HUES48 (cell line): ENCODE measurements at regions not wholly inside any gene's neighbourhood (a gene's known extent, or its start where the extent isn't known, plus 50 kb on each side); places are given as distances from the start of the nearest gene placed in this dataset.

Experiments used
- H3K27ac ChIP-seq: one replicate; pipeline ENCODE4 v1.7.0; 2013; ENCODE audit warnings: low read depth, low read length, inconsistent platforms
- H3K27me3 ChIP-seq: 2 replicates; pipeline ENCODE4 v1.6.1; 2013; ENCODE audit warnings: mild to moderate bottlenecking, low read length; ENCODE audit not compliant: control insufficient read depth, insufficient read depth
- H3K36me3 ChIP-seq: 2 replicates; pipeline ENCODE4 v1.6.1; 2013; ENCODE audit warnings: low read length; ENCODE audit not compliant: control insufficient read depth, insufficient read depth
- H3K4me1 ChIP-seq: 2 replicates; pipeline ENCODE4 v1.6.1; 2013; ENCODE audit warnings: mild to moderate bottlenecking, low read length; ENCODE audit not compliant: control insufficient read depth, insufficient read depth
- H3K4me3 ChIP-seq: 2 replicates; pipeline ENCODE4 v1.5.1; 2013; ENCODE audit warnings: mild to moderate bottlenecking, low read depth, low read length
- H3K9ac ChIP-seq: 2 replicates; pipeline ENCODE4 v1.6.1; 2013; ENCODE audit warnings: mild to moderate bottlenecking, low read depth, low read length, moderate library complexity
- H3K9me3 ChIP-seq: 2 replicates; pipeline ENCODE4 v1.6.1; 2013; ENCODE audit warnings: low read length; ENCODE audit not compliant: control insufficient read depth, insufficient read depth

DNA sequence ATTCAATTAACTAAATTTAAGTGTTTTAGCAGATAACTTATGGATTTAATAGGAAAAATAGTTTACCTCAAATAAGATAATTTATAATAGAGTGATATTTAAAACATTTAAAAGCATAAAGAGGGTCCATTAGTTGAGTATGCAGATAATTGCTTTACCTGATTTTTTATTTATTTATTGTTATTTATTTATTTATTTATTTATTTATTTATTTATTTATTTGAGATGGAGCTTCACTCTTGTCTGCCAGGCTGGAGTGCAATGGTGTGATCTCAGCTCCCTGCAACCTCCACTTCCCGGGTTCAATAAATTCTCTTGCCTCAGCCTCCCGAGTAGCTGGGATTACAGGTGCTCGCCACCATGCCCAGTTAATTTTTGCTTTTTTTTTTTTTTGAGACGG is 982.9 kb downstream of the TFAP2A start:
- Histone ChIP-seq H3K9me3 (no peaks in the 10 kb centered on the region), H3K27me3 (no peaks in the 10 kb centered on the region), H3K27ac (no peak overlapping the region), H3K4me1 (no peaks in the 10 kb centered on the region), H3K9ac (no peak overlapping the region), H3K36me3 (no peaks in the 10 kb centered on the region), H3K4me3 (no peak overlapping the region)

DNA sequence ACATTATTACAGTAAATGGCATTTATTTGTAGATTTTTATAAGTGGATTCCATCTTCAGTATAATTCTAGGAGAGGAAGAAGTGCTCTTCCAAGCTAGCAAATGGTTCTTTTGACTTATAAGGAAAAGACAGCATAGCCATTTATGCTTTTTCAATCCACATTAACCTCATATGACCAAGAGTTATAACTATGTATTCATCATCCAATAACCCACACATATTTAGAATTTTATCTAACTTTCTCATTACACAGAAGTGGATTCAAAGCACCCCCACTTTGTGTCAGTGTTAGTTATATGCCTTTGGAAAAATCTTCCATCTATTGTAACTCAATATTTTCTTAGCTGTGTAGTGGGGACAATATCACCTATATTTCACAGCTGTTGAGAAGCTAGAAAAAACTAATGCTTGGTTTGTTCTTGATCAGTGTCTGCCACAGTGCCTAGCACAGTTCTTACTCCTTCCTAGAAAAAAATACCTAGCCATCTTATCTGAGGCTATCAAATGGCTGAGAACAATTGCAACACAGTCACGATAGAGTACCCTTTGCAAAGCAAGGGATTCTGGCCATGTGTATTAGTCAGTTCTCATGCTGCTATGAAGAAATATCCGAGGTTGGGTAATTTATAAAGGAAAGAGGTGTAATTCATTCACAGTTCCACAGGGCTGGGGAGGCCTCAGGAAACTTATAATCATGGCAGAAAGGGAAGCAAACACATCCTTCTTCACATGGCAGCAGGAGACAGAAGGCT is 986.3 kb downstream of the TFAP2A start:
- Histone ChIP-seq H3K4me1 (peaks cover 14% of the 10 kb centered on the region), H3K9ac (no peak overlapping the region), H3K36me3 (no peaks in the 10 kb centered on the region), H3K4me3 (no peak overlapping the region), H3K9me3 (no peaks in the 10 kb centered on the region), H3K27me3 (no peaks in the 10 kb centered on the region), H3K27ac (no peak overlapping the region)

DNA sequence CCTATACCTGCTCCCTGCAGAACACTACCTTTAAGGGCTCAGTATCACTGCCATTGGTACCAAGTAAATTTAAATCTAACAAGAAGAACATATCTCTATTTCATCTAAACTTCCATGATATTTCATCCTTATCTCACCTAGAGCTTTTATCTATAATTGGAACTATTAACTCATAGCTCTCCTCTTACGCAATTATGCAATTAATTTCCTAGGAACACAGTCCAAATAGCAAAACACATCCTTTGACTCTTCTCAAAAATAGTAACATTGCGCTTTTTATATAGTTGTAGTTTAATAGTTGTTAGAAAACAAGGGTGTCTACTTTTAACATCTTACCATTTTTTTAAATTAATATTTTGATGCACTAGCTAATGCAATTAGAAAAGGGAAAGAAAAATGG is 986.8 kb upstream of the SLC35B3 start:
- H3K27me3 ChIP-seq, result no peaks in the 10 kb centered on the region
- H3K9ac ChIP-seq, result no peak overlapping the region
- no peaks in the 10 kb centered on the region for H3K9me3 ChIP-seq
- H3K4me3 ChIP-seq, result no peak overlapping the region
- H3K36me3 ChIP-seq, result no peaks in the 10 kb centered on the region
- peaks cover 25% of the 10 kb centered on the region for H3K4me1 ChIP-seq
- no peak overlapping the region for H3K27ac ChIP-seq

DNA sequence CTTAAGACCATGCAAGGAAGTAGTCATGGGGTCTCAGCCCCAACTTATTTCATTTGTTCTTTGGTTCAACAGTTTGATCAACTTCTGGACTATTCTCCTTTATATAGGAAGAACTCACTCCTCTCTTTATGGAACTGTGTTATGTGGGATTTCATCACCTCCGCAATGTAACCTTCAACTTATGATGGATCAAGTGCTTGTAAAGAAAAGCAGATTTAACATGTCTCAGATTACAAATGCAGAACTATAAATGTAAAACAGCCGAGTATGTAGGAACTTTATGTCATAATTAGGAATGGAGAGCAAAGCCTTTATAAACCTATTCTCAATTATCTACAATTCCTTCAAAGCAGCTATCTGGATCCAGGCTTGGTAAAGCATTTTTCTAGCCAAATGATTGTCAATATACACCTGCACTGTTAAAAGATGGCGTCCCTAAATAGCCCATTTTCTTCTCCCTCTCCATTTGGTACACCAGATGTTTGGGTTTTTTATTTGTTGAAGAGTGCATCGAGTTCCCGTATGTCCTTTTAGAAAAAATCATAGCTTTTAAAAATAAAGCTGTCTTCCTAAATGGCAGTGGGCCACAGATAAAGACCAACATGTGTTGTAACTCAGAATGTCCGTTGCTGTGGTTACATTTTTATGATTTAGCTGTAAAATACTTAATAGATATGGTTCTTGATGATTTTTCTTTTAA is 985.1 kb upstream of the SLC35B3 start:
- H3K36me3 ChIP-seq, result no peaks in the 10 kb centered on the region
- no peak overlapping the region for H3K9ac ChIP-seq
- no peak overlapping the region for H3K27ac ChIP-seq
- no peak overlapping the region for H3K4me3 ChIP-seq
- no peaks in the 10 kb centered on the region for H3K27me3 ChIP-seq
- no peaks in the 10 kb centered on the region for H3K9me3 ChIP-seq
- peaks cover 14% of the 10 kb centered on the region; the same call in 1 of the 2 replicates for H3K4me1 ChIP-seq

DNA sequence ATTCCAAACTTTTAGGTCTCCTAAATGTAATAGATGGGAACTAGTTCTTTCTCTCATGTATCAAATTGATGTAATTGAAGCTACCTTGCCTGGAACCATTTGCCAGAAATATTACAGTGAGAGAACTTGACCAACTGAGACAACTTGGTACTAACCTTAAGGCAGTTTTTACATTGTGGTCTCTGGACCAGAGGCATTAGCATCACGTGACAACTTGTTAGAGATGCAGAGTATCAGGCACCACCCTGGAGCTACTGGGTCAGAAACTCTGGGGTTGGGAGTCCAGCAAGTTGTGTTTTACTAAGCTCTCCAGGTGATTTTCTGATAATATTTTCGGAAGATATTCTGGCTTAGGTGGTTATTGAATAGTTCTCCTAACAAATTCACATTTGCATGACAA is 982.1 kb upstream of the SLC35B3 start:
- no peak overlapping the region for H3K4me3 ChIP-seq

DNA sequence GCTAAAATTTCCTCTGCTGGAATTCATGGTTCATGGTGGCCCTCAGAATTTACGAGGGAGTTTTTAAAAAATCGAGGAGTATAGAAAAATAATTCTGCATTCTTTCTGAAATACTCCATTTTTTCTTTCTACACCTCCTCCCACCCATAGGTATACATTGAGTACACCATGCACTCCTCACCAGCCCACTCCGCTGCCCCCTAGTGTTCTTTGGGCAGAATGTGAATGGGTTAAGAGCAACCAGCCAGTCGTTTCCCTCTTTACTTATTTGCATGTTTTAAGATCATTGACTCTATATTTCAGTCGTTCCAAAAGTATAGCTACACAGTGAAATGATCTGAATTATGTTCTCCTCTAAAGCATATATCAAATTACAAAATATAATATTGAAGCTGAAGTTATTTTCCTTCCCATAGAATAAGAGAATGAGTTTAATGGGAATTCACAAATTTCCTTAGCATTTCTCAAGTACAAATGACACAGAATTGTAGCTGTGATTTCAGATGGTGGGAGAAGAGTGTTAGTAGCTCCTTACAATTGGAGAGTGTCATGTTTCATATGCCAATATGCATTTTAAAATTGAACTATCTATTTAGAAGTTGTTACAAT is 977.7 kb upstream of the SLC35B3 start:
- H3K4me1 ChIP-seq, result peaks cover 3% of the 10 kb centered on the region; the same call in 1 of the 2 replicates
- H3K9me3 ChIP-seq, result no peaks in the 10 kb centered on the region
- no peak overlapping the region for H3K9ac ChIP-seq
- H3K4me3 ChIP-seq, result no peak overlapping the region
- no peaks in the 10 kb centered on the region for H3K27me3 ChIP-seq
- no peaks in the 10 kb centered on the region for H3K36me3 ChIP-seq
- no peak overlapping the region for H3K27ac ChIP-seq

More for the DNA sequence above, 982.1 kb upstream of the SLC35B3 start:
- no peaks in the 10 kb centered on the region for H3K9me3 ChIP-seq
- H3K9ac ChIP-seq, result no peak overlapping the region
- no peaks in the 10 kb centered on the region for H3K36me3 ChIP-seq
- no peak overlapping the region for H3K27ac ChIP-seq
- H3K27me3 ChIP-seq, result no peaks in the 10 kb centered on the region
- peaks cover 7% of the 10 kb centered on the region; the same call in 1 of the 2 replicates for H3K4me1 ChIP-seq

DNA sequence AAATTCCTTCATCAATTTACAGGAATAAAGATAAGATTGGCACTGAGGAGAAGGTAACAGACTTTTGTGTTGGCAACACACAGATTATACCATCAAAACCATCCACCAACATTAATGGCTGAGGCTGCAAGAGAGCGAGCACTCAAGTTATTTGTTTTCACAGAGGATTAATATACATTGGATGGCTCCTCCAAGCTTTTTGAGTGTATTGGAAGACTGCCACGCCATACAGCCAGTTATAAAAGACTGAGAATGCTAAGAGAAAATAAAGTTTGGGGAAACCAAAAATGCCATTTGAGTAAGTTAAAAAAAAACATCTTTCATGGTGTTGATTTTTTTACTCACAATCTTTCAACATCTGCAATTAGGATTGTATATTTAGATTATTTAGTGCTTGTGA is 973.8 kb upstream of the SLC35B3 start:
- Histone ChIP-seq H3K27ac (no peak overlapping the region), H3K4me1 (no peaks in the 10 kb centered on the region; the same call in 1 of the 2 replicates), H3K9ac (no peak overlapping the region)

DNA sequence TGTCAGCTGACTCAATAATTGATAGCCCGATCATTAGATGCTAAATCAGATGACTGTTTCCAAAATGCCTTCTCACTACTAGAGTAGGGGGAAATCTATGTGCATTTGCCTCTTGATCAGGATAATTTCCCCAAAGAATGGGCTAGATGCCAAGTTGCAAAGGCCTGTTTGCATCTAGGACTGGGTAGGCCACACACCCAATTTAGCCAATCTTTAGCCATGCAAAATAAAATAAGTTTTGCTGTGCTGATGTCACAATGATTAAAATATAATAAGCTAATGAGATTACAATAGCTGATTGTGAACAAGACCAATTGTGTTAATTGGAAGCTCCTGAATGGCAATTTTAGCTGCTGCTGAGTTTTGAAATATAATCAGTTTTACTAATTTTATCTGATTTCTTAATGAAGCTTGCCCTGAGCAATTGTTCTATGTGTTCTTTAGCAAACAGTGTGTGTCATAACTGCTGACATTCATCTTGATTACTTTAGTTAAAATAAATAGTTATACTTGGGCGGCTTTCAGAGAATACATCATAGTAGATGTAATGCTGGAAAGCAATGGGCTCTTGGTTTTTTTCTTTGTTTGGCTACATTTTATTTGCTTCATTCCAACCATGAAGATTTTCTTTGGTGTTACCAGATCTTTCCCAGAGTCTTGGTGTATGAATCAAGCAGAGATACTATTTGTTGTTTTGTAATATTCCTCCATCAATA is 973.2 kb upstream of the SLC35B3 start:
- no peaks in the 10 kb centered on the region; the same call in 1 of the 2 replicates for H3K4me1 ChIP-seq
- no peak overlapping the region for H3K4me3 ChIP-seq
- no peaks in the 10 kb centered on the region for H3K9me3 ChIP-seq
- H3K27me3 ChIP-seq, result peaks cover 14% of the 10 kb centered on the region; the same call in 1 of the 2 replicates
- H3K36me3 ChIP-seq, result no peaks in the 10 kb centered on the region
- no peak overlapping the region for H3K9ac ChIP-seq
- H3K27ac ChIP-seq, result no peak overlapping the region

More for the DNA sequence above, 973.8 kb upstream of the SLC35B3 start:
- no peaks in the 10 kb centered on the region for H3K36me3 ChIP-seq
- peaks cover 14% of the 10 kb centered on the region; the same call in 1 of the 2 replicates for H3K27me3 ChIP-seq
- no peak overlapping the region for H3K4me3 ChIP-seq
- H3K9me3 ChIP-seq, result no peaks in the 10 kb centered on the region

DNA sequence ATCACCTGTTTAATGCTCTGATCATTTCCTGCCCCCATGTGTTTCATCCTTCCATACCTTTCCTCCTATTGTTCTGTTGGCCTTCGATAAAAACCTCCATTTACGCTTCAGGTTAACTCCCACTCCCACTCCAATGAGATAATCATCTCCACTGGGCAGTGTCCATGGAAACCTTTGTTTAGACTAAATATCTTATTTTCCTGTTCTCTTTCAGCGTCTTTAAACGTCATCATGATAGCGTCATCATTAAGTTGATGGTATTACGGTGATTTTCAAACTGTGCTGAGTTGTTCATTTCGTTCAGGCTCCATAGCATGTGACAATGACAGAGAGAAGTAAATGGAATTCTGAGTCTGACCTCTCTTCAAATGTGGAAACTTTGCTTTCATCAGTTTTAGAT is 970.5 kb upstream of the SLC35B3 start:
- H3K27me3 ChIP-seq, result peaks cover 14% of the 10 kb centered on the region; the same call in 1 of the 2 replicates
- no peak overlapping the region for H3K27ac ChIP-seq
- H3K36me3 ChIP-seq, result no peaks in the 10 kb centered on the region
- H3K4me3 ChIP-seq, result no peak overlapping the region
- no peak overlapping the region for H3K9ac ChIP-seq
- peaks cover 6% of the 10 kb centered on the region; the same call in 1 of the 2 replicates for H3K4me1 ChIP-seq
- no peaks in the 10 kb centered on the region for H3K9me3 ChIP-seq

DNA sequence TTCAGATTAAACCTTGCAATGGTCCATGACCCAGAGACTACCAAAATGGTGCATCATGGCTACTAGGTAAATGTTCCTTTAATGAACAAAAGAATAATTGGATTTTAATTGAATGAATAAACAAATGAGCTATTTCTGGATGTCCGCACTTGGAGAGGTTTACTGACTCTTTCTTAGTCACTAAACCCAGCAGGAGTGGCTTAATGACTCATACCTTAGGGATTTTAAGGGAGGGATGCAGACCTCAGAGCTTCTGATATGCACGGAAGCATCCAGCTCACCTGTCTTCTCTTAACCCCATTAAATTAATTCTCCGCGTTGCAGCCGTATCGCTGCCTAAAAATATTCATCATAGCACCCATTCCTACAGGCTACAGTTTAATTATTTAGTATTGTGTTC is 970.0 kb upstream of the SLC35B3 start:
- H3K27me3 ChIP-seq, result peaks cover 14% of the 10 kb centered on the region; the same call in 1 of the 2 replicates
- no peak overlapping the region for H3K4me3 ChIP-seq
- peaks cover 6% of the 10 kb centered on the region; the same call in 1 of the 2 replicates for H3K4me1 ChIP-seq
- H3K27ac ChIP-seq, result no peak overlapping the region
- no peak overlapping the region for H3K9ac ChIP-seq
- H3K36me3 ChIP-seq, result no peaks in the 10 kb centered on the region
- H3K9me3 ChIP-seq, result no peaks in the 10 kb centered on the region
